BJ (cell line): ENCODE measurements at regions not wholly inside any gene's neighbourhood (a gene's known extent, or its start where the extent isn't known, plus 50 kb on each side); places are given as distances from the start of the nearest gene placed in this dataset.

Experiments
- CTCF ChIA-PET: fragments of 350-600 bp; formaldehyde crosslinking; extraction: SDS; loops from one replicate; lab custom pipeline; 2021; ENCODE audit warnings: antibody characterized with exemption, inconsistent platforms; lab: Yijun Ruan, JAX
- POLR2A ChIA-PET: fragments of 300-600 bp; sonication (Branson Sonifier 250); formaldehyde crosslinking; extraction: SDS; loops from one replicate; lab custom pipeline; 2021; ENCODE audit warnings: antibody characterized with exemption; lab: Charles Lee
- DNase-seq: peaks from one replicate; pipeline ENCODE4 v3.0.0-alpha.2; 2011; ENCODE audit warnings: low read depth
- H3K27me3 ChIP-seq: 2 replicates; pipeline ENCODE4 v1.6.0; 2011; ENCODE audit warnings: low read length; ENCODE audit not compliant: control insufficient read depth, insufficient read depth
- H3K36me3 ChIP-seq: 2 replicates; pipeline ENCODE4 v1.5.1; 2011; ENCODE audit warnings: low read length; ENCODE audit not compliant: control insufficient read depth, insufficient read depth
- H3K4me3 ChIP-seq: 2 replicates; pipeline ENCODE4 v1.5.1; 2011; ENCODE audit warnings: low read depth, mild to moderate bottlenecking, control low read depth, low read length
- TF ChIP-seq, protein P1 (sequence below): IDR thresholded peaks from 2 replicates; pipeline ENCODE4 v1.5.1; 2011; ENCODE audit warnings: low read depth, mild to moderate bottlenecking, control low read depth, inconsistent platforms, low read length, moderate library complexity; ENCODE audit not compliant: insufficient read depth

DNA sequence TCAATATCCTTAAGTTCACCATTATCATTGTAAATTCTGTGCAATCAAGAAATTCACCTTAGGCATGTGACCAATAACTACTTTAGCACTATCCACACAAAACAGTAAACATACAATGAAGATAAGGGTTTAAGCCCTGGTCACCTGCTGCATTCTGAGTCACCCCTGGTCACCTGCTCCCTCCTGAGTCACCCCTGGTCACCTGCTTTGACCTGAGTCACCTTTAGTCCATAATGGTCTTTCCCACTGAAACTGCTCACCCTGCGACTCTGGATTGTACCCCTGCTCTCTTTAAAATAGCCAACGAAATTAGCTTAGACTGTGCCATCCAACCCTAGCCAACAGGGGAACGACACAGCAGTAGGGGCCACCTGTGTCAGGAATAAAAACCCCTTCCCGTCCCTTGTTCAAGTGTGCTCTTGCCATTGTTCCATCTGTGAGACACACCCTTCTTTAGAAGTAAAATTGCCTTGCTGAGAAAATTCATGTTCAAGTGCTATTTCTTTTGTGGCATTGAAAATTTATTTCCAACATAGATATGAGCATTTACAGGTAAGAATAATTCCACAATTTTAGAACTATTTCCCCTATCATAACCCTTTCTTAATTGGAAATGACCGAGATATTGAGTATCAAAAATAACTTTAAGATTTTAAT is 902.8 kb downstream of the DSC3 start:
- no peaks in the 10 kb centered on the region for H3K27me3 ChIP-seq
- CTCF ChIA-PET: no interaction called here
- TF ChIP-seq, protein P1, sequence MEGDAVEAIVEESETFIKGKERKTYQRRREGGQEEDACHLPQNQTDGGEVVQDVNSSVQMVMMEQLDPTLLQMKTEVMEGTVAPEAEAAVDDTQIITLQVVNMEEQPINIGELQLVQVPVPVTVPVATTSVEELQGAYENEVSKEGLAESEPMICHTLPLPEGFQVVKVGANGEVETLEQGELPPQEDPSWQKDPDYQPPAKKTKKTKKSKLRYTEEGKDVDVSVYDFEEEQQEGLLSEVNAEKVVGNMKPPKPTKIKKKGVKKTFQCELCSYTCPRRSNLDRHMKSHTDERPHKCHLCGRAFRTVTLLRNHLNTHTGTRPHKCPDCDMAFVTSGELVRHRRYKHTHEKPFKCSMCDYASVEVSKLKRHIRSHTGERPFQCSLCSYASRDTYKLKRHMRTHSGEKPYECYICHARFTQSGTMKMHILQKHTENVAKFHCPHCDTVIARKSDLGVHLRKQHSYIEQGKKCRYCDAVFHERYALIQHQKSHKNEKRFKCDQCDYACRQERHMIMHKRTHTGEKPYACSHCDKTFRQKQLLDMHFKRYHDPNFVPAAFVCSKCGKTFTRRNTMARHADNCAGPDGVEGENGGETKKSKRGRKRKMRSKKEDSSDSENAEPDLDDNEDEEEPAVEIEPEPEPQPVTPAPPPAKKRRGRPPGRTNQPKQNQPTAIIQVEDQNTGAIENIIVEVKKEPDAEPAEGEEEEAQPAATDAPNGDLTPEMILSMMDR: no peak
- DNase-seq: no peak
- POLR2A ChIA-PET: no interaction called here
- no peak overlapping the region for H3K4me3 ChIP-seq
- no peaks in the 10 kb centered on the region for H3K36me3 ChIP-seq

DNA sequence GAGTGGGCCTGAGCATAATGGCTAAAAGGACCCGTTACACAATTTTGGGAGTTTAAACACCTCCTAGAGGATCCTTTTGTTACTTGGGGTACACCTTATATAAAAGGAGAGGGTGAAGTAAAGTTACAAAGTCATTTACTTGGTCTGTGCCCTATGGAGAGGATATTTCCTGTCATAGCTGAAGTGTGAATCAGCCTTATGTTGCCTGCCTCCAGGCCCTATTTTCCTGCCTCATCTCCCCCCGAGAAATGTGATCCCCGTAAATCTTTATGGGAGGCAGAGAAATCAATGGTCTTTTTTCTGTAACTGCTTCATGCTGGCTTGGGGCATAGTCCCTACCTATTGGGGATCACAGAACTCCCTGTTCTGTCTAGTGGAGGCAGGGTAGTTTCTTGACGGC is 906.6 kb downstream of the DSC3 start:
- H3K36me3 ChIP-seq: no peaks in the 10 kb centered on the region
- no peak overlapping the region for H3K4me3 ChIP-seq
- ChIA-PET POLR2A (no interaction called here), CTCF (interaction anchor here (1.0 kb wide), 1 partner anchor 23 kb away, joined by 6 read pairs; no protein-coding TSS in a partner anchor)
- TF ChIP-seq, protein P1: no peak
- no peaks in the 10 kb centered on the region for H3K27me3 ChIP-seq
- no peak for DNase-seq

DNA sequence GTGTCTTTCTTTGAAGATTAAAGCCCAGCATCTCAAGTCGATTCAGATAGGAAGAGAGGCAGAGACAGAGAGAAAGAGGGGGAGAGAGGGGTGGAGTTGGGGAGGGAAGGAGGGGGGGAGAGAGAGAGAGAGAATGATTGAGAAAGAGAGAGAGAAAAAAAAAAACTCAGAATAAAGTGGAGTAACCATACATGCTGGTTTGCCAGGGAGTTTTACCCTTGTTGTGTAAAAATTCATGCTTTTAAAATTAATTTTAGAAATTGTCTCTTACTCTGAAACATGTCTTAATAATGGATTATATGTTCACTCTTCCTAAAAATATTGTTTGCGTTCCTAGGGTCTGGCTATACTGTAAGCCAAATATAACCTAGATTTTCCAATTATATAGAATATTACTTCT is 908.5 kb downstream of the DSC3 start:
- DNase-seq: no peak
- Histone ChIP-seq H3K27me3 (no peaks in the 10 kb centered on the region), H3K36me3 (no peaks in the 10 kb centered on the region), H3K4me3 (no peak overlapping the region)
- TF ChIP-seq, protein P1: no peak
- ChIA-PET CTCF (no interaction called here), POLR2A (no interaction called here)

DNA sequence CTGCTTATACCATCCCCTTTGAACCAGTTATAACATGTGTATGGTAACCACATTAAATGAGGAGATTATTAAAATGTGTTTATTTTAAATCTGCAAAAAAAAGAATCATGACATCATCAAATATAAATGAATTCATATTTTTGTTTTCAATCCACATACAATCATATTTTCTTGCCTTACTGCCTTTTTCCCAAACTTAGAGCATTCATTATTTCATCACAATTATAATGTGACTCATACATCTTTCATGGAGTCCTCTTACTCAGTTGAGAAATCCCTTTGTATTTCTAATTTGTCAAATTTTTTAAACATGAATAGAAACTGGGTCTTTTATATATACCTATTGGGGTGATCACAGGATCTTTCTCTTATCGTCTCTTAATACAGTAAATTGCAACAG is 909.6 kb downstream of the DSC3 start:
- CTCF ChIA-PET: no interaction called here
- POLR2A ChIA-PET: no interaction called here
- Histone ChIP-seq H3K4me3 (no peak overlapping the region), H3K36me3 (no peaks in the 10 kb centered on the region), H3K27me3 (no peaks in the 10 kb centered on the region)
- DNase-seq: no peak
- TF ChIP-seq, protein P1: no peak

DNA sequence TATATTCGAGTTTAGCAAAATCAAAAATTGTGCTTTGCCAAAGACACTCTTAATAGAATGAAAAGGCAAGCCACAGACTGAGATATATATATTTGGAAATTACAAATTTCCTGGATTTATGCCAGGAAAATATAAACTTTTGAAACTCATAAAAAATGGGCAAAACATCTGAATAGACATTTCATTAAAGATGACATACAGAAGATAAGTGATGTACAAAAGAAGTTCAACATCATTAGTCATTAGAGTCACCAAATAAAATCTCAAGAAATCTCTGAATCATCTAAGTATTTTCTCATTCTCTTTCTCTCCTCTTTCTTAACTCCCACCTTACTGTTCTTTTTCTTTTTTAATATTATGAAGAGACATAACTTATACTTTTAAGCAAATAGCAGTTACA is 921.1 kb downstream of the DSC3 start:
- Histone ChIP-seq H3K36me3 (no peaks in the 10 kb centered on the region), H3K27me3 (no peaks in the 10 kb centered on the region), H3K4me3 (no peak overlapping the region)
- CTCF ChIA-PET: no interaction called here
- DNase-seq: no peak
- POLR2A ChIA-PET: no interaction called here
- TF ChIP-seq, protein P1: no peak
